Right lobe of liver (tissue), 4 donors: ENCODE measurements at regions not wholly inside any gene's neighbourhood (a gene's known extent, or its start where the extent isn't known, plus 50 kb on each side); places are given as distances from the start of the nearest gene placed in this dataset.
"Not testable (repeated sequence)": the region's sequence is repeated elsewhere in the genome, so short reads cannot be mapped to it uniquely, and the experiment has no call there.

Experiments
- CTCF ChIP-seq, 4 donors: fragments of 200-600 bp in 3 of 4; fragments of 450-650 bp in 1 of 4; IDR thresholded peaks; one replicate each; pipeline versions ENCODE4 v1.5.1 to v1.8.0; 2016 to 2022; ENCODE audit warnings: antibody characterized with exemption in 4 of 4, mild to moderate bottlenecking in 2 of 4
- POLR2A ChIP-seq: fragments of 450-650 bp; IDR thresholded peaks from one replicate; pipeline ENCODE4 v1.6.1; 2017; ENCODE audit warnings: antibody characterized with exemption, mild to moderate bottlenecking
- donor health status: DM: no; HTN: no; CAD: no.
- donor health status: DM: no; HTN: no; CAD: no.
- donor health status: DM: no; HTN: yes; CAD: no.

GRCh38 chr15:21031703-21032102, 165.6 kb upstream of the POTEB2 start:
- not testable (repeated sequence) for TF ChIP-seq CTCF (IDR thresholded peaks at IDR 0.05); POLR2A
